B cell (primary cell): ENCODE measurements at regions not wholly inside any gene's neighbourhood (a gene's known extent, or its start where the extent isn't known, plus 50 kb on each side); places are given as distances from the start of the nearest gene placed in this dataset.

ENCODE experiments used
- ATAC-seq: fragments of 200-7000 bp; cut with Tn5 transposase; one replicate; pipeline ENCODE4 v1.10.0; 2021; ENCODE audit warnings: low read depth, mild to moderate bottlenecking, moderate number of reproducible peaks, moderate library complexity
- CTCF ChIA-PET: fragments of 350-600 bp; sonication (Branson Sonifier 250); formaldehyde crosslinking; loops from one replicate; lab custom pipeline; 2021; ENCODE audit warnings: antibody characterized with exemption, inconsistent platforms; lab: Charles Lee
- POLR2A ChIA-PET: fragments of 350-600 bp; sonication (Branson Sonifier 250); formaldehyde crosslinking; loops from one replicate; lab custom pipeline; 2021; ENCODE audit warnings: antibody characterized with exemption; lab: Charles Lee
- DNase-seq: peaks from one replicate; pipeline ENCODE4 v3.0.0; 2013
- H2AFZ ChIP-seq: 2 replicates; pipeline ENCODE4 v1.6.1; 2012; ENCODE audit warnings: mild to moderate bottlenecking, low read depth, low read length; ENCODE audit not compliant: insufficient read depth, poor library complexity, severe bottlenecking
- H3K27ac ChIP-seq, 2 donors: 1 replicate in 1 of 2; 2 replicates in 1 of 2; pipeline ENCODE4 v1.5.1; 2012 to 2013; ENCODE audit warnings: low read length in 2 of 2, mild to moderate bottlenecking in 2 of 2, moderate library complexity in 1 of 2
- H3K27me3 ChIP-seq, 4 experiments: fragments of 200-600 bp in 1 of 4; sonication (generic) in 1 of 4; replicated peaks in 1 of 4; 1 replicate in 2 of 4; 2 replicates in 2 of 4; pipeline versions ENCODE4 v1.6.1 to v1.7.0; 2013 to 2016; ENCODE audit warnings: low read length in 3 of 4, mild to moderate bottlenecking in 2 of 4, mixed read lengths in 1 of 4, moderate library complexity in 1 of 4; ENCODE audit not compliant: insufficient read depth in 4 of 4, control insufficient read depth in 3 of 4; ENCODE audit errors: control extremely low read depth in 1 of 4
- H3K36me3 ChIP-seq, 2 experiments: replicated peaks in 1 of 2; 1 replicate in 1 of 2; 2 replicates in 1 of 2; pipeline versions ENCODE4 v1.6.1 to v1.7.1; 2013; ENCODE audit warnings: low read length in 1 of 2; ENCODE audit not compliant: insufficient read depth in 2 of 2, control insufficient read depth in 1 of 2; ENCODE audit errors: control extremely low read depth in 1 of 2, extremely low read depth in 1 of 2
- H3K4me1 ChIP-seq, 2 donors: fragments of 200-600 bp in 1 of 2; sonication (generic) in 1 of 2; 1 replicate in 1 of 2; 2 replicates in 1 of 2; pipeline versions ENCODE4 v1.5.1 to v1.6.1; 2013 to 2017; ENCODE audit warnings: low read length in 2 of 2; ENCODE audit not compliant: control insufficient read depth in 2 of 2, insufficient read depth in 2 of 2
- H3K4me2 ChIP-seq: replicated peaks from 2 replicates; pipeline ENCODE3; 2012; ENCODE audit warnings: mild to moderate bottlenecking, low read depth, low read length; ENCODE audit not compliant: poor library complexity, severe bottlenecking
- H3K4me3 ChIP-seq, 5 experiments: fragments of 200-600 bp in 1 of 5; sonication (generic) in 1 of 5; 1 replicate in 3 of 5; 2 replicates in 2 of 5; pipeline versions ENCODE4 v1.5.1 to v1.7.0; 2011 to 2016; ENCODE audit warnings: low read length in 4 of 5, mild to moderate bottlenecking in 4 of 5, low read depth in 2 of 5, control low read depth in 1 of 5, moderate library complexity in 1 of 5; ENCODE audit not compliant: insufficient read depth in 1 of 5; ENCODE audit errors: control extremely low read depth in 1 of 5, extremely low read depth in 1 of 5
- H3K79me2 ChIP-seq: fragments of 200-600 bp; sonication (generic); one replicate; pipeline ENCODE4 v1.6.0; 2016; ENCODE audit warnings: low read length; ENCODE audit not compliant: control insufficient read depth, insufficient read depth
- H3K9ac ChIP-seq: fragments of 200-600 bp; sonication (generic); 2 replicates; pipeline ENCODE4 v1.6.1; 2017; ENCODE audit warnings: mild to moderate bottlenecking, low read length, moderate library complexity
- H3K9me3 ChIP-seq, 3 donors: one replicate each; pipeline versions ENCODE4 v1.6.1 to v1.7.1; 2013; ENCODE audit warnings: low read length in 2 of 3; ENCODE audit not compliant: control insufficient read depth in 2 of 3, insufficient read depth in 1 of 3; ENCODE audit errors: control extremely low read depth in 1 of 3
- H4K20me1 ChIP-seq: 2 replicates; pipeline ENCODE4 v1.6.0; 2012; ENCODE audit warnings: mild to moderate bottlenecking, low read length; ENCODE audit not compliant: insufficient read depth, control insufficient read depth, poor library complexity, severe bottlenecking
- H3K27ac Mint-ChIP-seq: one replicate; pipeline ENCODE4 v1.8.0; 2021; ENCODE audit warnings: mixed read lengths
- H3K27me3 Mint-ChIP-seq: one replicate; pipeline ENCODE4 v1.8.0; 2021; ENCODE audit warnings: mixed read lengths
- H3K4me1 Mint-ChIP-seq: one replicate; pipeline ENCODE4 v1.8.0; 2021; ENCODE audit warnings: mixed read lengths
- H3K4me3 Mint-ChIP-seq: one replicate; pipeline ENCODE4 v1.8.0; 2021; ENCODE audit warnings: mixed read lengths
- H3K9me3 Mint-ChIP-seq: one replicate; pipeline ENCODE4 v1.8.0; 2022; ENCODE audit warnings: mixed read lengths; ENCODE audit not compliant: insufficient read depth
- EZH2 ChIP-seq: IDR thresholded peaks from 2 replicates; pipeline ENCODE4 v1.6.1; 2012; ENCODE audit warnings: borderline replicate concordance, low read depth, mild to moderate bottlenecking, moderate library complexity, low read length; ENCODE audit not compliant: insufficient read depth, poor library complexity, severe bottlenecking
- WGBS: methylation state at CpG from one replicate; pipeline ENCODE4 v1.1.5; 2013; ENCODE audit warnings: missing lambda C conversion rate; ENCODE audit not compliant: insufficient coverage; 5-methylcytosine and 5-hydroxymethylcytosine counted together
- intact Hi-C: fragments of 100-400 bp; cut with micrococcal nuclease; formaldehyde crosslinking; loops from one replicate; pipeline ENCODE4 v1.10.0; 2022
- TF ChIP-seq, protein P1 (sequence below): fragments of 200-600 bp; IDR thresholded peaks from one replicate; pipeline ENCODE4 v1.8.0; 2022; ENCODE audit warnings: antibody characterized with exemption, mild to moderate bottlenecking

DNA sequence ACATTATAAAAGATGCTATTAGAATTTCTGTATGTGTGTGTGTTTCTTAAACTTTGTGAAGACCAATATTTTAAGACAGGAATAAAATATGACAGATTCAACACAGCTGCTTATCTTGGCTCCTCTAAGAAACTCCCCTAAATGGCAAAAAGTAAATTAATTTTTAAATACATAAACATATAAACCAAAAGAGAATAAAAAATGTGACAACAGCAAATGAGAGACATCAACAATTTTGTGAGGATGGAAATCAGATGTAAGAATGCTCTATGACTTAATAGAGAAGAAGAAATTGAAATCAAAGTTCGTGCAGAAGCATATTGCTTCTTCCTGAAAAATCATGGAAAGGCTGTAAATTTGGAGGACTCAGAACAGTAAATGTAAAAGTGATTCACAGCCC, 1083.8 kb downstream of the FLRT2 start:
- no peak for ATAC-seq
- no peak for TF ChIP-seq EZH2
- TF ChIP-seq, protein P1, sequence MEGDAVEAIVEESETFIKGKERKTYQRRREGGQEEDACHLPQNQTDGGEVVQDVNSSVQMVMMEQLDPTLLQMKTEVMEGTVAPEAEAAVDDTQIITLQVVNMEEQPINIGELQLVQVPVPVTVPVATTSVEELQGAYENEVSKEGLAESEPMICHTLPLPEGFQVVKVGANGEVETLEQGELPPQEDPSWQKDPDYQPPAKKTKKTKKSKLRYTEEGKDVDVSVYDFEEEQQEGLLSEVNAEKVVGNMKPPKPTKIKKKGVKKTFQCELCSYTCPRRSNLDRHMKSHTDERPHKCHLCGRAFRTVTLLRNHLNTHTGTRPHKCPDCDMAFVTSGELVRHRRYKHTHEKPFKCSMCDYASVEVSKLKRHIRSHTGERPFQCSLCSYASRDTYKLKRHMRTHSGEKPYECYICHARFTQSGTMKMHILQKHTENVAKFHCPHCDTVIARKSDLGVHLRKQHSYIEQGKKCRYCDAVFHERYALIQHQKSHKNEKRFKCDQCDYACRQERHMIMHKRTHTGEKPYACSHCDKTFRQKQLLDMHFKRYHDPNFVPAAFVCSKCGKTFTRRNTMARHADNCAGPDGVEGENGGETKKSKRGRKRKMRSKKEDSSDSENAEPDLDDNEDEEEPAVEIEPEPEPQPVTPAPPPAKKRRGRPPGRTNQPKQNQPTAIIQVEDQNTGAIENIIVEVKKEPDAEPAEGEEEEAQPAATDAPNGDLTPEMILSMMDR = no peak
- no CpG with 5 or more reads among the region's 1 CpG for WGBS
- Mint-ChIP-seq H3K4me3 (no peak overlapping the region), H3K27me3 (no peaks in the 10 kb centered on the region), H3K9me3 (no peaks in the 10 kb centered on the region), H3K4me1 (no peaks in the 10 kb centered on the region), H3K27ac (no peak overlapping the region)
- intact Hi-C loops = no loop called here
- H3K4me1 ChIP-seq = no peaks in the 10 kb centered on the region
- no peak overlapping the region for H3K4me2 ChIP-seq
- no peaks in the 10 kb centered on the region for H4K20me1 ChIP-seq
- H2AFZ ChIP-seq = no peak overlapping the region
- H3K9ac ChIP-seq = no peak overlapping the region
- H3K9me3 ChIP-seq = no peaks in the 10 kb centered on the region
- no peak overlapping the region for H3K4me3 ChIP-seq
- no peaks in the 10 kb centered on the region for H3K79me2 ChIP-seq
- no peak overlapping the region for H3K27ac ChIP-seq
- no peaks in the 10 kb centered on the region for H3K36me3 ChIP-seq
- DNase-seq = no peak
- ChIA-PET CTCF (no interaction called here), POLR2A (no interaction called here)
- no peaks in the 10 kb centered on the region for H3K27me3 ChIP-seq

- Histone ChIP-seq H2AFZ (no peak overlapping the region), H3K27ac (no peak overlapping the region), H3K4me3 (no peak overlapping the region), H3K36me3 (no peaks in the 10 kb centered on the region), H3K9me3 (no peaks in the 10 kb centered on the region), H3K27me3 (no peaks in the 10 kb centered on the region), H4K20me1 (no peaks in the 10 kb centered on the region), H3K4me1 (no peaks in the 10 kb centered on the region), H3K4me2 (no peak overlapping the region), H3K9ac (no peak overlapping the region), H3K79me2 (no peaks in the 10 kb centered on the region)
- no peak for ATAC-seq
- WGBS = no CpG with 5 or more reads among the region's 3 CpGs
- no peaks in the 10 kb centered on the region for H3K4me1 Mint-ChIP-seq
- no peaks in the 10 kb centered on the region for H3K9me3 Mint-ChIP-seq
- ChIA-PET POLR2A (no interaction called here), CTCF (no interaction called here)
- TF ChIP-seq, protein P1 = no peak
- TF ChIP-seq EZH2 = no peak
- no peak overlapping the region for H3K27ac Mint-ChIP-seq
- H3K4me3 Mint-ChIP-seq = no peak overlapping the region
- intact Hi-C loops = no loop called here
- H3K27me3 Mint-ChIP-seq = no peaks in the 10 kb centered on the region
- no peak for DNase-seq
These were observed 1083.2 kb downstream of the FLRT2 start for GRCh38 chr14:86613126-86613525.
